GM18517 (cell line): ENCODE measurements at regions not wholly inside any gene's neighbourhood (a gene's known extent, or its start where the extent isn't known, plus 50 kb on each side); places are given as distances from the start of the nearest gene placed in this dataset.
"Not testable (repeated sequence)": the region's sequence is repeated elsewhere in the genome, so short reads cannot be mapped to it uniquely, and the experiment has no call there.

Experiments
- ATAC-seq: cut with Tn5 transposase; IDR thresholded peaks from one replicate; pipeline ENCODE4 v1.9.1; 2021; ENCODE audit warnings: mild to moderate bottlenecking, moderate library complexity; ENCODE audit not compliant: unreplicated experiment

- ATAC-seq: no peak
These were observed 63.5 kb downstream of the SPATA31D1 start for GRCh38 chr9:82052081-82052480.

- ATAC-seq: no peak
These were observed 65.9 kb downstream of the SPATA31D1 start for GRCh38 chr9:82054264-82055015.

- ATAC-seq: no peak
These were observed 69.2 kb downstream of the SPATA31D1 start for GRCh38 chr9:82057805-82058204.

GRCh38 chr9:82061801-82062200 is 73.2 kb downstream of the SPATA31D1 start:
- ATAC-seq: not testable (repeated sequence)

DNA sequence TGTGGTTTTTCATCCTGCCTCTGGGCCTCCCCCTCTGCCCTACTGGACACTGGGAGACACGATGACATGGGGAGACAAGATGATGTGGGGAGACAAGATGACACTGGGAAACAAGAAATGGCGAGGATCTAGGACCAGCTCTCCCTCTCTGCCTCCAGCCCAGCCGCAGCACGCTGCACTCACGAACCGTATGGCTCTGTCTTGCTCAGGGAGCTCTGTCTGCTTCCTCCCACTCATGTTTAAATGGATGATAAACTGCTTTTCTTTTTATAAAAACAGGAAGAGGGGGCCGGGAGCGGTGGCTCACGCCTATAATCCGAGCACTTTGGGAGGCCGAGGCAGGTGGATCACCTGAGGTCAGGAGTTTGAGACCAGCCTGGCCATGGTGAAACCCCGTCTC is 73.7 kb downstream of the SPATA31D1 start:
- no peak for ATAC-seq

GRCh38 chr9:82073551-82074543 is 85.3 kb downstream of the SPATA31D1 start:
- no peak for ATAC-seq

GRCh38 chr9:82080265-82080664 is 91.7 kb downstream of the SPATA31D1 start:
- no peak for ATAC-seq

GRCh38 chr9:82081496-82081895 is 92.9 kb downstream of the SPATA31D1 start:
- ATAC-seq: no peak

- ATAC-seq: no peak
These were observed 94.0 kb downstream of the SPATA31D1 start for GRCh38 chr9:82082563-82082962.

DNA sequence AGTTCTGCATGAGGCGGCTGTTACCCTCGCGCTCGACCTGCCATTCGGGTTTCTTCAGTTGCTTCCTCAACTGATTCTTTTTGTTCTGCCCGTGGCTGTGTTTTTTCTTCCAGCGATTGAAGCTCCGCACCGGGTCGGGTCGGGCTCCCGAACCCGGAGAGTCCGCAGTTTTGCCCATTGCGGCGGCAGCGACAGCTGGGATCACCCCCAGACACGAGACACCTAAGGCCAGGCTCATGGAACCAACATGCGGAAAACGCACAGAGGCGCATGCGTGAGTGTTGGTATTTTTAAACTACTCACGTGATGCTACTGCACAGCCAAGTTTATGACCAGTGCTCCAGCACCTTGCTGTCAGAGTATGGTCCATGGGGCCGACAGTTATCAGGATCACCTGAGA is 100.0 kb downstream of the SPATA31D1 start:
- no peak for ATAC-seq

DNA sequence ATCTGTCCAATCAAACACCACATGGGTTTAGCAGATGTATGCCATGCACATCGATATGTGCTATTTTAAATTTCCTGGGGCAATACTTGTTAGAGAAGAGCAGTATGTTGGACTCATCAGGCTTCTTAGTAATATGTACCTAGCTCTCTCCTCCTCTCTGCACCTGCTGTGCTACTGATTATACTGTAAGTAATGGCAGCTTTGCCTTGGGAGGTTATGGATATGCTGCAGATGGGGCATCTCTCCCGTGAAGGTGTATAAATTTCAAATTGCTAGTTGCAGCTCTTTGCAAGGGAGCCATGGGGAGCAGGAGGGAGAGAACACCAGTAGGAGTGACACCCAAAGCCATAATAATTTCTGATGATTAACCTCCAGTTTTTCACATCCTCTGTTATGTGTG is 101.5 kb downstream of the SPATA31D1 start:
- ATAC-seq: no peak

- ATAC-seq: no peak
These were observed 102.5 kb downstream of the SPATA31D1 start for GRCh38 chr9:82091100-82091499.

GRCh38 chr9:82091610-82092009 is 103.0 kb downstream of the SPATA31D1 start:
- ATAC-seq: no peak

GRCh38 chr9:82101475-82101874 is 112.9 kb downstream of the SPATA31D1 start:
- ATAC-seq: no peak

DNA sequence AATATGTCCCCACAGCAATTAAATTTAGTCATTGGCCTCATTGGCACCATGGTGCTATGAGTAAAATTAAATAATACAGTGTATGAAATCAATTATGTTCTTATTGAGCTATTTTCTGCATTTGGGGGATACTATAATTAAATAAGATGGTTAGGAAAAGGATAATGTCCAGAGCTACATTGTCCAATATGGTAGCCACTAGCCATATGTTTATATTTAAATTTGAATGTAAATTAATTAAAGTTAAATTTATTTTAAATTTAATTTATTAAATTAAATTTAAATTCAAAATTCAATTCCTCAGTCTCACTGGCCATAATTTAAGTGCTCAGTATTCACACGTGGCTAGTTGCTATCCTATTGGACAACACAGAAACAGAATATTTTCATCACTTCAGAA is 115.7 kb downstream of the SPATA31D1 start:
- ATAC-seq: no peak

GRCh38 chr9:82105729-82106128 is 117.2 kb downstream of the SPATA31D1 start:
- ATAC-seq: no peak

GRCh38 chr9:82106536-82106935 is 118.0 kb downstream of the SPATA31D1 start:
- no peak for ATAC-seq

- no peak for ATAC-seq
These were observed 119.9 kb downstream of the SPATA31D1 start for GRCh38 chr9:82108474-82108873.

DNA sequence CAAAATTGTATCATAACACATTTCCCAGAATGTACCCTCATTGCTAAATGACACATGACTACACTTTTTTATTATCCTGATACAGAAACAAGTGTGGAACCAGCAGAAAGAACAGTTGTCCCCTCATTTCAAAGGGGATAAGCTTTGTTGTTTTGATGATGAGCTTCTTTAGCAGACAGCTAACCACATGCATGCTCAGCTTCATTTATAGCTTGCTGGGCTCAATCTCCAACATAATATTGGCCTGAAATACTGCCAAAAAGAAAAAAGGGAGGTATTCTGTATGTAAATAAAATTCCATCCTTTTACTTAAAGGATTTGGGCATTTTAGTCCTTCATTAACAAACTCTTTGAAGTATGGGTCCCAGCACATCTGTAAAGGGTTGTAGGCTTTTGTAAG is 120.4 kb downstream of the SPATA31D1 start:
- ATAC-seq: no peak

- ATAC-seq: no peak
These were observed 121.1 kb downstream of the SPATA31D1 start for GRCh38 chr9:82109626-82110025.

GRCh38 chr9:82110881-82111280 is 122.3 kb downstream of the SPATA31D1 start:
- ATAC-seq: no peak

DNA sequence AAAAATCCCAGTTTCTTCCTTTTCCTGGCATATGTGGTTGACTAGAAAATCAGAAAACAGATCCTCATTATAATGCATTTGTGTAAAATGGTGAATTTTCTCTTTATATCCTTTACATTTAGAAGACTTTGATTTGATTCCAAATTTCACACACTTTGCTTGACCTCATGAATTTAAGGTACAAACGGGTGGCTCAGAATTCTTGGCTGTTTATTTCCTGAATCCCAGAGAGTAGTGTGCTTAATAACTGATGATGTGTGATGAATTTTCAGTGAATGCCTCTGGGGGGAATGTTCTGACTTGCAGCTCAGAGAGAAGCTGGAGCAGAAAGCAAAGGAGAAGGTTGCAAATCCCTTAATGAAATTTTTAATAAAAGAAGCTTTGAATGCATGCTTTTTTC is 126.8 kb downstream of the SPATA31D1 start:
- ATAC-seq: no peak
